Heart left ventricle (tissue), 16 donors: ENCODE measurements at regions not wholly inside any gene's neighbourhood (a gene's known extent, or its start where the extent isn't known, plus 50 kb on each side); places are given as distances from the start of the nearest gene placed in this dataset.
A peak's percentile ranks its signal among the peaks of the same experiment; 100 is the strongest.

Source experiments
- ATAC-seq, 4 donors: fragments of 200-7000 bp; cut with Tn5 transposase; one replicate each; pipeline ENCODE4 v1.9.1; 2020 to 2022; ENCODE audit warnings: moderate library complexity in 4 of 4, mild to moderate bottlenecking in 3 of 4, moderate number of reproducible peaks in 1 of 4
- DNase-seq, 5 donors: peaks; one replicate each; pipeline ENCODE4 v3.0.0-alpha.2; 2020
- H3K27ac ChIP-seq, 12 donors: fragments of 200-600 bp; sonication (generic) in 4 of 12; one replicate each; pipeline versions ENCODE4 v1.5.0 to v1.8.0; 2016 to 2022; ENCODE audit warnings: mild to moderate bottlenecking in 2 of 12
- H3K27me3 ChIP-seq, 9 donors: fragments of 200-600 bp; sonication (generic) in 2 of 9; one replicate each; pipeline versions ENCODE4 v1.5.1 to v1.8.0; 2016 to 2022; ENCODE audit warnings: mild to moderate bottlenecking in 3 of 9
- H3K36me3 ChIP-seq, 9 donors: fragments of 200-600 bp; sonication (generic) in 2 of 9; one replicate each; pipeline versions ENCODE4 v1.5.0 to v1.8.0; 2018 to 2022; ENCODE audit warnings: mild to moderate bottlenecking in 2 of 9
- H3K4me1 ChIP-seq, 12 donors: fragments of 200-600 bp; sonication (generic) in 4 of 12; one replicate each; pipeline versions ENCODE4 v1.5.0 to v1.8.0; 2016 to 2022; ENCODE audit warnings: mild to moderate bottlenecking in 3 of 12
- H3K4me3 ChIP-seq, 12 donors: fragments of 200-600 bp; sonication (generic) in 4 of 12; one replicate each; pipeline versions ENCODE4 v1.5.0 to v1.8.0; 2017 to 2022; ENCODE audit warnings: mild to moderate bottlenecking in 9 of 12, moderate library complexity in 4 of 12
- H3K9me3 ChIP-seq, 12 donors: fragments of 200-600 bp; sonication (generic) in 4 of 12; one replicate each; pipeline versions ENCODE4 v1.5.0 to v1.8.0; 2016 to 2022; ENCODE audit warnings: mild to moderate bottlenecking in 1 of 12
- CTCF ChIP-seq, 12 donors: fragments of 200-600 bp; sonication (generic) in 4 of 12; IDR thresholded peaks; one replicate each; pipeline versions ENCODE4 v1.5.0 to v1.8.0; 2018 to 2022; ENCODE audit warnings: antibody characterized with exemption in 12 of 12, mild to moderate bottlenecking in 5 of 12
- POLR2A ChIP-seq, 2 donors: fragments of 450-650 bp; IDR thresholded peaks; one replicate each; pipeline ENCODE4 v1.6.1; 2017; ENCODE audit warnings: antibody characterized with exemption in 2 of 2, mild to moderate bottlenecking in 2 of 2, moderate library complexity in 2 of 2
- WGBS, 4 donors: extraction: QIAGEN DNeasy Blood & Tissue Kit in 2 of 4; methylation state at CpG; one replicate each; pipeline versions ENCODE4 v1.1.5 to v1.1.7; 2013 to 2018; 5-methylcytosine and 5-hydroxymethylcytosine counted together
- intact Hi-C, 10 donors: fragments of 100-400 bp; cut with DNase I; formaldehyde crosslinking; loops; one replicate each; pipeline versions ENCODE4 v1.11.1 to v1.14.2; 2022
- donor health status: ischemic (EF 13 %, LVEDD 7.1; RV severe dilation, severe dysfunction).
- donor health status: healthy with polysubstance abuse.
- donor health status: DM: no; HTN: yes; CAD: no.
- donor health status: DM: no; HTN: no; CAD: no.
- donor health status: ischemic (EF 25% LVEDD 6.9; RV normal size, moderate dysfunction).
- donor health status: ischemic (EF 25% LVEDD 5.7; RV mildly dilated, moderate dysfunction).
- donor health status: healthy.
- donor health status: DM: yes; HTN: yes; CAD: no.
- donor health status: ischemic (EF 35%, LVEDD 5.7; RV mildly dilated, moderate dysfunction).
- donor health status: nonischemic (EF 11% LVEDD 7.7; RV severe dilation, severe dysfunction).
- donor health status: DM: yes; HTN: yes; CAD: no.
- donor health status: PGD.
- donor health status: ischemic (EF 29% LVEDD 5.4; RV normal size, mild dysfunction).
- donor health status: nonischemic (EF 23%, LVEDD 6.1; RV moderate dilation, normal function).

- intact Hi-C loops: loop anchor here in 1 of 10 donors (10.0 kb wide), 1 partner anchor 162 kb away; no protein-coding TSS in a partner anchor
- peaks cover 0 to 42% (median 5%) of the 10 kb centered on the region in 9 donors for H3K27me3 ChIP-seq
Observed at GRCh38 chr1:30412241-30413110, 310.9 kb downstream of the MATN1 start.

GRCh38 chr1:30411206-30411605, 312.2 kb downstream of the MATN1 start:
- DNase-seq (peak in 1 of 5 donors; percentile 2), ATAC-seq (no peak)
- H3K4me3 ChIP-seq: no peak overlapping the region
- 71 to 80% (median 72%) methylated on average over 9 of the region's 9 CpGs for WGBS, 4 donors
- H3K27ac ChIP-seq: no peak overlapping the region
- H3K36me3 ChIP-seq: no peaks in the 10 kb centered on the region
- no peaks in the 10 kb centered on the region for H3K9me3 ChIP-seq
- TF ChIP-seq CTCF (IDR thresholded peaks at IDR 0.05): no peak
- no peak for TF ChIP-seq POLR2A (IDR thresholded peaks at IDR 0.05)
- H3K4me1 ChIP-seq: no peaks in the 10 kb centered on the region
- H3K27me3 ChIP-seq: peaks cover 0 to 33% (median 5%) of the 10 kb centered on the region in 9 donors
- intact Hi-C loops: loop anchor here in 1 of 10 donors (10.0 kb wide), 1 partner anchor 164 kb away; no protein-coding TSS in a partner anchor

More at GRCh38 chr1:30412241-30413110, 310.9 kb downstream of the MATN1 start:
- 59 to 66% (median 64%) methylated on average over 13 of the region's 13 CpGs for WGBS, 4 donors
- Histone ChIP-seq H3K27ac (no peak overlapping the region), H3K9me3 (no peaks in the 10 kb centered on the region), H3K4me1 (no peaks in the 10 kb centered on the region), H3K36me3 (no peaks in the 10 kb centered on the region), H3K4me3 (no peak overlapping the region)
- ATAC-seq (peak in 1 of 4 donors; percentile 11), DNase-seq (peak in 1 of 5 donors; percentile 5)
- TF ChIP-seq POLR2A (IDR thresholded peaks at IDR 0.05) (no peak), CTCF (IDR thresholded peaks at IDR 0.05) (no peak)

- DNase-seq (peak in 2 of 5 donors; percentile 4 to 12), ATAC-seq (no peak)
- Histone ChIP-seq H3K4me1 (no peaks in the 10 kb centered on the region), H3K4me3 (no peak overlapping the region), H3K36me3 (no peaks in the 10 kb centered on the region), H3K27ac (no peak overlapping the region), H3K27me3 (peaks cover 0 to 31% (median 5%) of the 10 kb centered on the region in 9 donors), H3K9me3 (no peaks in the 10 kb centered on the region)
- intact Hi-C loops: loop anchor here in 1 of 10 donors (10.0 kb wide), 1 partner anchor 164 kb away; no protein-coding TSS in a partner anchor
- WGBS, 4 donors: 70 to 82% (median 76%) methylated on average over 8 to 9 of the region's 9 CpGs
- TF ChIP-seq POLR2A (IDR thresholded peaks at IDR 0.05): no peak
- no peak for TF ChIP-seq CTCF (IDR thresholded peaks at IDR 0.05)
Observed at GRCh38 chr1:30410153-30410851, 313.1 kb downstream of the MATN1 start.
